Cardiac muscle cell (in vitro differentiated cells and primary cell): ENCODE measurements at regions not wholly inside any gene's neighbourhood (a gene's known extent, or its start where the extent isn't known, plus 50 kb on each side); places are given as distances from the start of the nearest gene placed in this dataset.

Source experiments
- DNase-seq, 2 donors: peaks; one replicate each; pipeline versions ENCODE4 v3.0.0 to v3.0.0-alpha.2; 2010 to 2017; ENCODE audit warnings: low read depth in 1 of 2, low spot score in 1 of 2
- H3K27ac ChIP-seq: fragments of 200-600 bp; sonication (generic); 2 replicates; pipeline ENCODE4 v1.5.1; 2016
- H3K27me3 ChIP-seq: fragments of 200-600 bp; sonication (generic); 2 replicates; pipeline ENCODE4 v1.6.0; 2016; ENCODE audit warnings: control low read depth
- H3K36me3 ChIP-seq: fragments of 200-600 bp; sonication (generic); 2 replicates; pipeline ENCODE4 v1.5.1; 2016; ENCODE audit warnings: control low read depth
- H3K4me1 ChIP-seq: fragments of 200-600 bp; sonication (generic); 2 replicates; pipeline ENCODE4 v1.8.1; 2017; ENCODE audit warnings: low read depth, mild to moderate bottlenecking, mixed run types
- H3K4me3 ChIP-seq: fragments of 200-600 bp; sonication (generic); 2 replicates; pipeline ENCODE4 v1.5.1; 2016; ENCODE audit warnings: mild to moderate bottlenecking
- H3K9me3 ChIP-seq: fragments of 200-600 bp; sonication (generic); 2 replicates; pipeline ENCODE4 v1.5.1; 2017; ENCODE audit warnings: low read depth, mild to moderate bottlenecking, control low read depth
- CTCF ChIP-seq: IDR thresholded peaks from 2 replicates; pipeline ENCODE4 v1.5.1; 2012; ENCODE audit warnings: low read depth, mild to moderate bottlenecking, low read length

- Histone ChIP-seq H3K4me1 (no peaks in the 10 kb centered on the region), H3K27me3 (no peaks in the 10 kb centered on the region), H3K4me3 (no peak overlapping the region), H3K36me3 (no peaks in the 10 kb centered on the region), H3K27ac (no peak overlapping the region), H3K9me3 (no peaks in the 10 kb centered on the region)
- no peak for TF ChIP-seq CTCF
- no peak for DNase-seq
These were observed 452.7 kb upstream of the KLHL29 start for GRCh38 chr2:22932288-22932687.

- Histone ChIP-seq H3K4me3 (no peak overlapping the region), H3K4me1 (no peaks in the 10 kb centered on the region), H3K36me3 (no peaks in the 10 kb centered on the region), H3K27ac (no peak overlapping the region), H3K27me3 (no peaks in the 10 kb centered on the region), H3K9me3 (no peaks in the 10 kb centered on the region)
- DNase-seq: no peak
- TF ChIP-seq CTCF: no peak
These were observed 450.2 kb upstream of the KLHL29 start for GRCh38 chr2:22934747-22935146.

GRCh38 chr2:22942441-22942840, 442.5 kb upstream of the KLHL29 start:
- H3K36me3 ChIP-seq: no peaks in the 10 kb centered on the region
- DNase-seq: no peak
- H3K27me3 ChIP-seq: no peaks in the 10 kb centered on the region
- H3K4me1 ChIP-seq: no peaks in the 10 kb centered on the region
- no peak overlapping the region for H3K4me3 ChIP-seq
- TF ChIP-seq CTCF: no peak
- H3K9me3 ChIP-seq: no peaks in the 10 kb centered on the region
- no peak overlapping the region for H3K27ac ChIP-seq

- H3K9me3 ChIP-seq: no peaks in the 10 kb centered on the region
- no peak for DNase-seq
- no peak for TF ChIP-seq CTCF
- H3K4me1 ChIP-seq: no peaks in the 10 kb centered on the region
- H3K27ac ChIP-seq: no peak overlapping the region
- no peaks in the 10 kb centered on the region for H3K27me3 ChIP-seq
- H3K4me3 ChIP-seq: no peak overlapping the region
- no peaks in the 10 kb centered on the region for H3K36me3 ChIP-seq
These were observed 440.8 kb upstream of the KLHL29 start for GRCh38 chr2:22944143-22944542.

GRCh38 chr2:22946553-22946952, 438.4 kb upstream of the KLHL29 start:
- Histone ChIP-seq H3K4me3 (no peak overlapping the region), H3K9me3 (no peaks in the 10 kb centered on the region), H3K27ac (no peak overlapping the region), H3K4me1 (no peaks in the 10 kb centered on the region), H3K36me3 (no peaks in the 10 kb centered on the region), H3K27me3 (no peaks in the 10 kb centered on the region)
- TF ChIP-seq CTCF: no peak
- DNase-seq: no peak

GRCh38 chr2:22947741-22948140, 437.2 kb upstream of the KLHL29 start:
- Histone ChIP-seq H3K9me3 (no peaks in the 10 kb centered on the region), H3K36me3 (no peaks in the 10 kb centered on the region), H3K27ac (no peak overlapping the region), H3K4me1 (peaks cover 3% of the 10 kb centered on the region), H3K27me3 (no peaks in the 10 kb centered on the region), H3K4me3 (no peak overlapping the region)
- DNase-seq: no peak
- TF ChIP-seq CTCF: no peak
